ENCODE measurements at regions not wholly inside any gene's neighbourhood (a gene's known extent, or its start where the extent isn't known, plus 50 kb on each side); places are given as distances from the start of the nearest gene placed in this dataset.

DNA sequence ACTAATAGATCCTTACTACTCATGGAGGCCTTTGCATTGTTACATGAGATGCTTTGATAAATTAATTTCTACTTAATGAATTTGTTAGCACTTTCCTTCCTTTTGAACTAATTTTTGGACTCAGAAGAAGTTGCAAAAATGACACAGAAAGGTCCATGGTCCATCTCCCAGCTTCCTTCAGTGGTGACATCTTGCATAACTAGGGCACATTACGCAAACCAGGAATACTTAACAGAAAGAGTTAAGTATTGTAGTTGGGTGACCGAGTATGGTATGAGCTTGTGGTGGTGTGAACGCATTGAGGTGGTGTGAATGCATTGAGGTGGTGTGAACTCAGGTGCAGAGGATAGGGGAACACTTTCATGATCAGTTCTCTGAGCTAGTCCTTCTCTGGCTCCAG is 151.1 kb upstream of the TWIST2 start:
- Histone ChIP-seq H3K36me3 (ENCODE audit: insufficient read depth, low read length) (no peaks in the 10 kb centered on the region), H3K4me1 (ENCODE audit: insufficient read depth, low read length) (no peaks in the 10 kb centered on the region), H3K27me3 (ENCODE audit: insufficient read depth, low read length) (peaks cover 4% of the 10 kb centered on the region), H3K4me3 (ENCODE audit: low read length) (no peak overlapping the region), H3K9me3 (ENCODE audit: low read length) (no peaks in the 10 kb centered on the region), H2AFZ (ENCODE audit: low read depth, low read length) (no peak overlapping the region)

DNA sequence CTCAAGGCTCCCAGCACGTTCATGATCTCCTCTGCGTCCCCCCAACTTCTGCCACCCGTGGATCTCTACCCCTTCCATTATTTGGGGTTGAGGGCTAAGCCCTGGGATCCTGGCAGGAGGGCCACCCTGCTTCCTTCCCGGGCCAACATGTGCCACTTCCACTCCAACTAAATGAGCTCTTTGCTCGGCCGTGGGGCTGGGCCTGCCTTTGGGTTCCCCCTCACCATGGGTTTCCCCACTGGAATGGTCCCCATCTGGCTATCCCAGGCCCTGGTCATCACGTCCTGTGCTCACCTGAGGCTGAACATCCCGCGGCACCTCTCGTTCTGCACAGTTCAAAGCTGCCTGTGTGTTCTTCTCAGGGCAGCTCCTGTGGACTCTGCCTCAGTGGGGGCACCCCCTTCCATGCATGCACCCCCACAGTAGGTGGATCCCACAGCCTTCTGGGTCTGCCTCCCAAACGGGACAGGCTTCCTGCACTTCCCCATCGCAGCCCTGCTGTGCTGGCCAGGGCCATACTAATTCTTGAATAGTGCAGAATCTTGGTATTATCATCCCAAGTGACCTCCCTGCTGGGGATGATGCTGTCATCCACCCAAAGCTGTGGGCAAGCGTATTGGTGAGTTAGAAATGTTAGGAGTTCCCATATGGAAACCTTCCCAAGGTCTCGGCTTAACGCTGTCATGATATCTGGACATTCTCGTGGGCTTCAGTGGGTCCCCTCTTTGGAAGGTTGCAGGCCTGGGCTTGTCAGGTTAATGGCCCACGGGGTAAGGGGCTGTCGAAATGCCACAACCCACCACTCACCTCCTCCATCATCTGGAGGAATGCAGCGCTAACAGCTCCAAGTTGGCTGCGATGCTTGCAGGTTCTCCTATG is 150.5 kb upstream of the TWIST2 start:
- Histone ChIP-seq H3K4me3 (ENCODE audit: low read length) (no peak overlapping the region), H2AFZ (ENCODE audit: low read depth, low read length) (no peak overlapping the region), H3K27me3 (ENCODE audit: insufficient read depth, low read length) (peaks cover 4% of the 10 kb centered on the region), H3K36me3 (ENCODE audit: insufficient read depth, low read length) (no peaks in the 10 kb centered on the region), H3K4me1 (ENCODE audit: insufficient read depth, low read length) (no peaks in the 10 kb centered on the region), H3K9me3 (ENCODE audit: low read length) (no peaks in the 10 kb centered on the region)

DNA sequence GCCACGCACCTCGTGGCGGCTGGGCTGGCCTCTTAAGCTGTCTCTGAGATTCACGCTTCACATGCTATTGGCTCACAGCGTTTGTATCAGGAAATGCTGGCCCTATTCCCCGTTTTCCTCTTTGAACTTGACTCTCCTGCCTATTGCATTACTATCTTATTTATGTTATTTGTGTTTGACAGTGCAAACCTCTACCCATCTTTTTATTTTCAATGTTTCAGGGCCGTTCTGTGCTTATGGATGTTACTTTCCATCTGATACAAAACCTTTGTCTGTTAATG is 149.9 kb upstream of the TWIST2 start:
- H2AFZ ChIP-seq (ENCODE audit: low read depth, low read length) = no peak overlapping the region
- peaks cover 4% of the 10 kb centered on the region for H3K27me3 ChIP-seq (ENCODE audit: insufficient read depth, low read length)
- H3K4me3 ChIP-seq (ENCODE audit: low read length) = no peak overlapping the region
- no peaks in the 10 kb centered on the region for H3K9me3 ChIP-seq (ENCODE audit: low read length)
- H3K36me3 ChIP-seq (ENCODE audit: insufficient read depth, low read length) = no peaks in the 10 kb centered on the region
- no peaks in the 10 kb centered on the region for H3K4me1 ChIP-seq (ENCODE audit: insufficient read depth, low read length)

DNA sequence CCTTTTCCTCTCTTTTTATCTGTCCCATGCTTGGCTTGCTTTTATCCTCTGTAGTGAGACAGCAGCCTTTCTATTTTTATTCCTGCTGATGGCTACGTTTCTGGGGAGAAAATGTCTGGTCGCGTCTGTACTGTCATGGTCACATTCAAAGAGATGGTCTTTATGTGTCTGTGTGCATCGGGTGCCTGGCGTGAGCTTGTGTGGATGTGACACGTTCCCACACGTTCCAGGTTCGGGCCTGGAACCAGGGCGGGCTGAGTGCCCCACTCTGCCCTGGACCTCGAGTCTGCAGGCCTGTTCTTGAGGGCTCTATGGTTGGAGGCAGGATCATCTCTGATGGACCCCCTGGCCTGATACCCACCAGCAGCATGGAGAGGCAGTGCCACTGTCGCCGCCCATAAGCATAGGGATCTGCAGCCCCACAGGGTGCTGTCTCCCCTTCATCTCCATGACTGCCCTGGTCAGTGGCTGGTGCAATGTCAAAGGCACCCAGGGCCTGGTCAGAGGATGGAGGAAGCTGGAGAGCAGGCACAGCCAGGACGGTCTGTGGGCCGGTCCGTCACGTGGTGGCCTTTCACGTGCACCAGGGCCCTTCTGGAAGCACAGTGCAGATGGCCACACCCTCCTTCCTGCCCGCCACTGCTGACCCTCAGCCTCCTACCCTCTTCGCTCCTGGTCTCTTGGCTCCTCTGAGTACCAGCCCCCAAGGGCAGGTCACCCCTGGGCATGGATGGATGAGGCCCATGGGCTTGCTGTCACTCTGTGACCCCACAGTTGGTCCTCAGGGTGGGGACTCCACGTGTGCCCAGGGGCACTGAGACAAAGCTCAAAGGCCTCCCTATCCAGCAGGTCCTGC is 149.2 kb upstream of the TWIST2 start:
- Histone ChIP-seq H3K4me3 (ENCODE audit: low read length) (no peak overlapping the region), H3K27me3 (ENCODE audit: insufficient read depth, low read length) (peaks cover 4% of the 10 kb centered on the region), H3K36me3 (ENCODE audit: insufficient read depth, low read length) (no peaks in the 10 kb centered on the region), H3K9me3 (ENCODE audit: low read length) (no peaks in the 10 kb centered on the region), H3K4me1 (ENCODE audit: insufficient read depth, low read length) (no peaks in the 10 kb centered on the region), H2AFZ (ENCODE audit: low read depth, low read length) (no peak overlapping the region)

DNA sequence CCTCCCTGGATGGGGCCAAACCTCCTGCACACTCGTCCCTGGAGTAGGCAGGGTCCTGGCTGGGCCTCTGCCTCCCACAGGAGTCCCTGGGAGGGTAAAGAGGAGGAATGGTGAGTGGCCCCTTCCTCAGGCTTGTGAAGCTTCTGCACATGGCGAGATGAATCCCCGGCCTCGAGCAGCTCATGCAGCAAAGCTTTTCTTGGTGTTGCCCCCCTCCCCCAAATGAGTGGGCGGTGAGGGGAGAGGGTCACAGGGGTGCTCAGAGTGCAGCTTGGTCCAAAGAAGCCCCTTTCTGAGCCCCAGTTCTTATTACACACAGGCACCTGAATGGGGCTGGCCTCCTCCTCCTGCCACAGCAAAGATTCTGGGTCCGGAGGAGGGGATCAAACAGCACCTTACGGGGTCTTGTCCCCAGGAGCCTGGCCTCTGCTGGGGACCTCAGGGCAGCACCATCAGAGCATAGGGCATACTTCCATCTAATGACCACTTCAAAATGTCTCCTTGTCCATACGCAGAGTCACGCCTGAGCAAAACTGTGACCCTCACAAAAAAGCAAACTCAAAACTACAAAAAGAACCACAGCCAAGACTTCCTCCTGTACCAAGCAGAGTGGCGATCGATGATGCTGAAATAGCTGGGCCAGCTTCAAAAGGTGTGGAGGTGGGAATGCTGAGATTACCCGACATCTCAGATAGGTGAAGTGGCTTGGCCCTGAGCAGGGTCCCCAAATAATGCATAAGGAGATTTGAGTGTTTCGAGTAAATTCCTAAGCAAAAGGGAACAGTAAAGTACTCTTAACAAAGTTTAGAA is 148.4 kb upstream of the TWIST2 start:
- H3K36me3 ChIP-seq (ENCODE audit: insufficient read depth, low read length) = no peaks in the 10 kb centered on the region
- no peak overlapping the region for H2AFZ ChIP-seq (ENCODE audit: low read depth, low read length)
- H3K9me3 ChIP-seq (ENCODE audit: low read length) = no peaks in the 10 kb centered on the region
- no peak overlapping the region for H3K4me3 ChIP-seq (ENCODE audit: low read length)
- no peaks in the 10 kb centered on the region for H3K4me1 ChIP-seq (ENCODE audit: insufficient read depth, low read length)
- H3K27me3 ChIP-seq (ENCODE audit: insufficient read depth, low read length) = peaks cover 4% of the 10 kb centered on the region

- peaks cover 4% of the 10 kb centered on the region for H3K27me3 ChIP-seq (ENCODE audit: insufficient read depth, low read length)
- H3K36me3 ChIP-seq (ENCODE audit: insufficient read depth, low read length) = no peaks in the 10 kb centered on the region
- no peak overlapping the region for H3K4me3 ChIP-seq (ENCODE audit: low read length)
- H3K9me3 ChIP-seq (ENCODE audit: low read length) = no peaks in the 10 kb centered on the region
- no peak overlapping the region for H2AFZ ChIP-seq (ENCODE audit: low read depth, low read length)
- no peaks in the 10 kb centered on the region for H3K4me1 ChIP-seq (ENCODE audit: insufficient read depth, low read length)
Observed at GRCh38 chr2:238700117-238700457, 147.8 kb upstream of the TWIST2 start.

DNA sequence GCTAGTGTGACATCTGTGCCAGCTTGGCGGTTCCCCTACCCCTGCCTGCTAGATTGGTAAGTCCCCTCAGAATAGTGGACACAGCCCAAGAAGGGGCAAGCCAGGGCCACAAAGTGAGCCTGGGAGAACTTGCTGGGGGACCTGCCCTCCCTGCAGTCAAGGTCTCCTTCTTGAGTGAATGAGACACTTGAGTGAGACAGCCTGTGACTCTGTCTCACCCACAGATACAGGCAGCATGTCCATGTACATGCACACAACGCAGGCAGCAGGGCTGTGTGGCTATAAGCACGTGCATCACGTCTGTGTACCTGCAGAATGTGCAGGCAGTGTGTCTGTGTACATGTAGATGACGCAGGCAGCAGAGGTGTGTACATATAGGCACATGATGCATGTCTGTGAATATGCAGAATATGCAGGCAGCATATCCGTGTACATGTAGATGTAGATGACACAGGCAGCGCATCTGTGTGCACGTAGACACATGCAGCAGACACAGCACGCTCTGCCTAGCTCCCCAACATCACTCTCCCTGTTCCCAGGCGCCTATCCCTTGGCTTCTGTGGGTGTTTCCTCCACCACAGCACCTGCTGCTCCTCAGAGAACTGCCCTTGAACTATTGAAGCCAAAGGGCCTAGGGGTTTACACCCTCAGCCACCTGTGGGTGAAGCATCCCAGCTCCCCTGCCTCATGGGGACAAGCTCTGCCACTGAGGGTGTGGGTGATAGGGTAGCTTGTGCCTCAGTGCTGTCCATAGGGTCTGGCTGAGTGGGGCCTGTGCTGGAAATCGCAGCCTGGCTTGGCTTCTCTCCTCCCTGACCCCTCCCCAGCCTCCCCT is 147.2 kb upstream of the TWIST2 start:
- H3K4me3 ChIP-seq (ENCODE audit: low read length) = no peak overlapping the region
- no peaks in the 10 kb centered on the region for H3K36me3 ChIP-seq (ENCODE audit: insufficient read depth, low read length)
- no peaks in the 10 kb centered on the region for H3K4me1 ChIP-seq (ENCODE audit: insufficient read depth, low read length)
- no peak overlapping the region for H2AFZ ChIP-seq (ENCODE audit: low read depth, low read length)
- peaks cover 4% of the 10 kb centered on the region for H3K27me3 ChIP-seq (ENCODE audit: insufficient read depth, low read length)
- no peaks in the 10 kb centered on the region for H3K9me3 ChIP-seq (ENCODE audit: low read length)

DNA sequence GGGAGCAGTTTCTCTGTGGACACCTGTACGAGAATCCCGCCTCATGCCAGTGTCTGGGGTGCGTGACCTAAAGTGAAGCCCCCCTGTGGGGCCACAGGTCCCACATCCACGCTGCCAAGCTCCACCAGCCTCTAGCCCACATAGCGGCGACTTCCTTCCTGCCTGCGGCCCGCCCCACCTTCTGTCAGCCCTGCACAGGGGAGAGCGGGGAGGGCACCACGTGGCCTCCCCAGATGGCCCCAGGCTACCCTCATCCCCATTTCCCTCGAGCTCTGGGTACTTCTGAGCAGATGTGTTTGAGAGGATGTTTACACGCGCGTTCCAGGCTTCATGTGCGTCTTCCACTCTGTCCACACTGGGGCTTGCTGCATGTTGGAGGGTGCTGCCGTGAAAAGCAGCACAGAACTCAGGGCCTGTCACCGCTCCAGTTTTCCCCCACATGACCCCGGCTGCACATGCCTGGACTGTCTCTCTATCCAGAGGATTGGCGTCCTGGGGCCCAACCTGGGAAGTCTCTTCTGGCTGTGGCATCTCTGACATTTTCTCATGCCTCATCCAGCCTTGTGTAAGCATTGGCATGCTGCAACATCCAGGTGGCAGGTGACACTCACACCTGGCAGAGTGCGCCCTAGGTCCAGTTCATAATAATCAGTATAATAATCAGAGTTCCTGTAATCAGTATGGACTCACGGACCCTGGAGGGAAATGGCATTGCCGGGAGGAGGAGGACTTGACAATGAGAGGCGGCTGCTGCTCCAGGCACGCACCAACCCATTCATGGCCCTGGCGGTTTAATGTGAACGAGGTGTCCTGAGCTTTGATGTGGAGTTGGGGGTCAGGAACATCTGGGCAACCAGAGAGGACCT is 146.3 kb upstream of the TWIST2 start:
- H3K27me3 ChIP-seq (ENCODE audit: insufficient read depth, low read length) = peaks cover 4% of the 10 kb centered on the region
- H3K9me3 ChIP-seq (ENCODE audit: low read length) = no peaks in the 10 kb centered on the region
- no peaks in the 10 kb centered on the region for H3K36me3 ChIP-seq (ENCODE audit: insufficient read depth, low read length)
- no peak overlapping the region for H2AFZ ChIP-seq (ENCODE audit: low read depth, low read length)
- H3K4me3 ChIP-seq (ENCODE audit: low read length) = no peak overlapping the region
- H3K4me1 ChIP-seq (ENCODE audit: insufficient read depth, low read length) = no peaks in the 10 kb centered on the region

- H3K27me3 ChIP-seq (ENCODE audit: insufficient read depth, low read length) = peaks cover 4% of the 10 kb centered on the region
- no peaks in the 10 kb centered on the region for H3K36me3 ChIP-seq (ENCODE audit: insufficient read depth, low read length)
- H3K9me3 ChIP-seq (ENCODE audit: low read length) = no peaks in the 10 kb centered on the region
- H3K4me3 ChIP-seq (ENCODE audit: low read length) = no peak overlapping the region
- no peaks in the 10 kb centered on the region for H3K4me1 ChIP-seq (ENCODE audit: insufficient read depth, low read length)
- no peak overlapping the region for H2AFZ ChIP-seq (ENCODE audit: low read depth, low read length)
Observed at GRCh38 chr2:238702276-238703052, 145.4 kb upstream of the TWIST2 start.

DNA sequence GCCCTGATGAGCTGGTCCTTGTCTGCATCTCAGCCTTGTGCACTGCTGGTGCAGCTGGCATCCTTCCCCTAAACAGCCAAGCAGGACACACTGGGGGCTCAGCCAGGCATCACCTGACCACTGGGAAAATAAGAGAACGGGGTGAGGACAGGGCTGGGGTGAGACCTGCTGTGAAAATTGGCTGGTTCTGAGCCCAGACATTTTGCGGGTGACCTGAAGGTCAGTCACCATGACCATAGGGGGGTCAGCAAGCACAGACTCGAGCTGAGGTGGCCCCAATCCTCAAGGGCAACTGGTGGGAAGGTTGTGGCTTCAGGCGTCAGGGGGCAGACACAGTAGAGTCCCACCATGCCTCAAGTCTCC is 144.9 kb upstream of the TWIST2 start:
- no peaks in the 10 kb centered on the region for H3K4me1 ChIP-seq (ENCODE audit: insufficient read depth, low read length)
- H3K9me3 ChIP-seq (ENCODE audit: low read length) = no peaks in the 10 kb centered on the region
- H3K4me3 ChIP-seq (ENCODE audit: low read length) = no peak overlapping the region
- H3K36me3 ChIP-seq (ENCODE audit: insufficient read depth, low read length) = no peaks in the 10 kb centered on the region
- H3K27me3 ChIP-seq (ENCODE audit: insufficient read depth, low read length) = peaks cover 4% of the 10 kb centered on the region
- no peak overlapping the region for H2AFZ ChIP-seq (ENCODE audit: low read depth, low read length)

- no peak overlapping the region for H3K4me3 ChIP-seq (ENCODE audit: low read length)
- H3K36me3 ChIP-seq (ENCODE audit: insufficient read depth, low read length) = no peaks in the 10 kb centered on the region
- H3K4me1 ChIP-seq (ENCODE audit: insufficient read depth, low read length) = no peaks in the 10 kb centered on the region
- H3K9me3 ChIP-seq (ENCODE audit: low read length) = no peaks in the 10 kb centered on the region
- no peak overlapping the region for H2AFZ ChIP-seq (ENCODE audit: low read depth, low read length)
- peaks cover 4% of the 10 kb centered on the region for H3K27me3 ChIP-seq (ENCODE audit: insufficient read depth, low read length)
Observed at GRCh38 chr2:238703436-238703835, 144.4 kb upstream of the TWIST2 start.
